ENCODE measurements at regions not wholly inside any gene's neighbourhood (a gene's known extent, or its start where the extent isn't known, plus 50 kb on each side); places are given as distances from the start of the nearest gene placed in this dataset.

GRCh38 chr20:60123652-60124051 lies 165.4 kb downstream of the CDH26 start:
- Histone ChIP-seq H3K36me3 (no peaks in the 10 kb centered on the region), H3K4me3 (no peak overlapping the region), H3K27me3 (no peaks in the 10 kb centered on the region), H3K9me3 (no peaks in the 10 kb centered on the region), H3K27ac (no peak overlapping the region), H3K4me1 (no peaks in the 10 kb centered on the region)
- DNase-seq, result no peak
- intact Hi-C loops (cut with DNase I; ENCODE audit: low total_unique reads), result no loop called here
- TF ChIP-seq CTCF (IDR thresholded peaks at IDR 0.05) (no peak), POLR2A (IDR thresholded peaks at IDR 0.05) (no peak)

GRCh38 chr20:60124776-60125381 lies 166.7 kb downstream of the CDH26 start:
- no peak for DNase-seq
- Histone ChIP-seq H3K9me3 (no peaks in the 10 kb centered on the region), H3K27me3 (no peaks in the 10 kb centered on the region), H3K4me1 (no peaks in the 10 kb centered on the region), H3K4me3 (no peak overlapping the region), H3K36me3 (no peaks in the 10 kb centered on the region), H3K27ac (no peak overlapping the region)
- TF ChIP-seq POLR2A (IDR thresholded peaks at IDR 0.05) (no peak), CTCF (IDR thresholded peaks at IDR 0.05) (no peak)
- intact Hi-C loops (cut with DNase I; ENCODE audit: low total_unique reads), result no loop called here

GRCh38 chr20:60125513-60125912 lies 167.3 kb downstream of the CDH26 start:
- no peaks in the 10 kb centered on the region for H3K27me3 ChIP-seq

GRCh38 chr20:60126975-60127374 lies 168.8 kb downstream of the CDH26 start:
- Histone ChIP-seq H3K4me3 (no peak overlapping the region), H3K9me3 (no peaks in the 10 kb centered on the region), H3K27ac (no peak overlapping the region), H3K36me3 (no peaks in the 10 kb centered on the region), H3K4me1 (no peaks in the 10 kb centered on the region), H3K27me3 (no peaks in the 10 kb centered on the region)
- intact Hi-C loops (cut with DNase I; ENCODE audit: low total_unique reads), result no loop called here
- no peak for TF ChIP-seq POLR2A (IDR thresholded peaks at IDR 0.05)
- no peak for TF ChIP-seq CTCF (IDR thresholded peaks at IDR 0.05)
- DNase-seq, result no peak

More at GRCh38 chr20:60125513-60125912, 167.3 kb downstream of the CDH26 start:
- H3K4me1 ChIP-seq, result no peaks in the 10 kb centered on the region
- DNase-seq, result no peak
- no peak for TF ChIP-seq CTCF (IDR thresholded peaks at IDR 0.05)
- no peak for TF ChIP-seq POLR2A (IDR thresholded peaks at IDR 0.05)
- no peaks in the 10 kb centered on the region for H3K9me3 ChIP-seq
- no peaks in the 10 kb centered on the region for H3K36me3 ChIP-seq
- intact Hi-C loops (cut with DNase I; ENCODE audit: low total_unique reads), result no loop called here
- H3K4me3 ChIP-seq, result no peak overlapping the region
- no peak overlapping the region for H3K27ac ChIP-seq

- H3K4me1 ChIP-seq, result no peaks in the 10 kb centered on the region
- intact Hi-C loops (cut with DNase I; ENCODE audit: low total_unique reads), result no loop called here
- H3K27me3 ChIP-seq, result no peaks in the 10 kb centered on the region
- no peak for DNase-seq
- H3K27ac ChIP-seq, result no peak overlapping the region
- no peaks in the 10 kb centered on the region for H3K36me3 ChIP-seq
- H3K9me3 ChIP-seq, result no peaks in the 10 kb centered on the region
- H3K4me3 ChIP-seq, result no peak overlapping the region
- no peak for TF ChIP-seq POLR2A (IDR thresholded peaks at IDR 0.05)
- no peak for TF ChIP-seq CTCF (IDR thresholded peaks at IDR 0.05)
Observed at GRCh38 chr20:60131375-60131774, 173.2 kb downstream of the CDH26 start.

All from uterus (tissue), 3 donors.